HCT116 (cell line): ENCODE measurements at regions not wholly inside any gene's neighbourhood (a gene's known extent, or its start where the extent isn't known, plus 50 kb on each side); places are given as distances from the start of the nearest gene placed in this dataset.
"Not testable (repeated sequence)": the region's sequence is repeated elsewhere in the genome, so short reads cannot be mapped to it uniquely, and the experiment has no call there.

Experiments
- ATAC-seq: fragments of 200-7000 bp; cut with Tn5 transposase; 2 replicates; pipeline ENCODE4 v1.9.1; 2020; ENCODE audit warnings: mild to moderate bottlenecking, moderate library complexity
- BruUV-seq: library from RNA; stranded (reverse); fragments of 400-500 nt; replicated peaks from 2 replicates; lab custom pipeline; 2021; lab: Mats Ljungman, UMichigan
- CTCF ChIA-PET: fragments of 300-600 bp; sonication (Branson Sonifier 250); formaldehyde crosslinking; loops from one replicate; lab custom pipeline; 2021; ENCODE audit warnings: antibody characterized with exemption; lab: Charles Lee
- POLR2A ChIA-PET: fragments of 300-600, 350-600 bp; sonication (Branson Sonifier 250); formaldehyde crosslinking; loops from one replicate; lab custom pipeline; 2021; ENCODE audit warnings: antibody characterized with exemption; lab: Charles Lee
- RAD21 ChIA-PET, 2 experiments: fragments of 300-600 bp; sonication (Branson Sonifier 250); formaldehyde crosslinking; loops; one replicate each; lab custom pipeline; 2023; ENCODE audit warnings: low total read pairs in 2 of 2; ENCODE audit not compliant: uncharacterized antibody in 2 of 2, unreplicated experiment in 2 of 2, low non-redundant PET in 1 of 2; lab: Charles Lee
- DNase-seq: peaks from one replicate; pipeline ENCODE4 v3.0.0-alpha.2; 2010; ENCODE audit warnings: low read depth, low spot score
- H2AFZ ChIP-seq: fragments of 200-600 bp; shearing (Covaris generic), sonication (generic); 2 replicates; pipeline ENCODE4 v1.6.1; 2017; ENCODE audit warnings: low read depth, mixed run types, mixed read lengths, antibody characterized with exemption, low read length; ENCODE audit not compliant: poor library complexity, severe bottlenecking
- H3K27ac ChIP-seq: 2 replicates; pipeline ENCODE4 v1.5.1; 2012; ENCODE audit warnings: low read depth, low read length
- H3K27me3 ChIP-seq: fragments of 200-600 bp; sonication (generic); 2 replicates; pipeline ENCODE4 v1.6.1; 2016; ENCODE audit warnings: mixed run types, low read length, mixed read lengths; ENCODE audit not compliant: insufficient read depth
- H3K36me3 ChIP-seq, 2 experiments: fragments of 200-500 bp in 1 of 2; fragments of 200-600 bp in 1 of 2; sonication (Bioruptor generic) in 1 of 2; sonication (generic) in 1 of 2; 2 replicates each; pipeline versions ENCODE4 v1.5.1 to v1.6.1; 2014 to 2016; ENCODE audit warnings: low read length in 2 of 2, inconsistent platforms in 1 of 2, mixed read lengths in 1 of 2, mixed run types in 1 of 2; ENCODE audit not compliant: insufficient read depth in 2 of 2, control insufficient read depth in 1 of 2
- H3K4me1 ChIP-seq, 2 experiments: fragments of 200-600 bp in 1 of 2; sonication (generic) in 1 of 2; 2 replicates each; pipeline versions ENCODE4 v1.5.1 to v1.6.1; 2012 to 2017; ENCODE audit warnings: low read length in 2 of 2, inconsistent platforms in 1 of 2, mild to moderate bottlenecking in 1 of 2, mixed read lengths in 1 of 2, mixed run types in 1 of 2, moderate library complexity in 1 of 2; ENCODE audit not compliant: insufficient read depth in 2 of 2, control insufficient read depth in 1 of 2
- H3K4me2 ChIP-seq: fragments of 200-600 bp; sonication (generic); 2 replicates; pipeline ENCODE4 v1.6.1; 2017; ENCODE audit warnings: mixed run types, low read length, mixed read lengths
- H3K4me3 ChIP-seq, 2 experiments: fragments of 200-600 bp in 1 of 2; sonication (generic) in 1 of 2; replicated peaks in 1 of 2; 2 replicates each; pipeline ENCODE4 v1.5.1; 2011 to 2016; ENCODE audit warnings: low read length in 2 of 2, control low read depth in 1 of 2, low read depth in 1 of 2, mild to moderate bottlenecking in 1 of 2, mixed read lengths in 1 of 2, mixed run types in 1 of 2
- H3K79me2 ChIP-seq: fragments of 200-600 bp; sonication (generic); 2 replicates; pipeline ENCODE4 v1.6.1; 2017; ENCODE audit warnings: mild to moderate bottlenecking, mixed run types, low read length, moderate library complexity, mixed read lengths; ENCODE audit not compliant: insufficient read depth
- H3K9ac ChIP-seq: fragments of 200-600 bp; sonication (generic); 2 replicates; pipeline ENCODE4 v1.6.1; 2016; ENCODE audit warnings: low read length, mixed read lengths
- H3K9me2 ChIP-seq: fragments of 200-600 bp; sonication (generic), shearing (Covaris generic); 2 replicates; pipeline ENCODE4 v1.6.1; 2017; ENCODE audit warnings: mixed run types, mild to moderate bottlenecking, moderate library complexity; ENCODE audit not compliant: insufficient read depth
- H3K9me3 ChIP-seq, 2 experiments: fragments of 200-500 bp in 1 of 2; fragments of 200-600 bp in 1 of 2; sonication (Bioruptor generic) in 1 of 2; sonication (generic) in 1 of 2; 2 replicates each; pipeline ENCODE4 v1.6.1; 2014 to 2017; ENCODE audit warnings: low read length in 2 of 2, mixed read lengths in 2 of 2, inconsistent platforms in 1 of 2, low read depth in 1 of 2, mild to moderate bottlenecking in 1 of 2, mixed run types in 1 of 2, moderate library complexity in 1 of 2; ENCODE audit not compliant: control insufficient read depth in 1 of 2, insufficient read depth in 1 of 2
- H4K20me1 ChIP-seq: fragments of 200-600 bp; sonication (generic), shearing (Covaris generic); 2 replicates; pipeline ENCODE4 v1.6.1; 2017; ENCODE audit warnings: mixed run types, mild to moderate bottlenecking, moderate library complexity; ENCODE audit not compliant: insufficient read depth
- intact Hi-C: fragments of 100-400 bp; cut with micrococcal nuclease; formaldehyde crosslinking; loops from 2 replicates; pipeline ENCODE4 v1.10.0; 2022

GRCh38 chr11:3583476-3583875 lies 58.3 kb downstream of the ART5 start:
- H3K27ac ChIP-seq, H3K36me3 ChIP-seq, H4K20me1 ChIP-seq, H3K9me2 ChIP-seq, POLR2A ChIA-PET, ATAC-seq, H3K9ac ChIP-seq, H3K4me2 ChIP-seq, H3K9me3 ChIP-seq, H2AFZ ChIP-seq, H3K27me3 ChIP-seq, H3K4me3 ChIP-seq, DNase-seq, intact Hi-C loops, BruUV-seq, CTCF ChIA-PET, H3K4me1 ChIP-seq, H3K79me2 ChIP-seq, RAD21 ChIA-PET: not testable (repeated sequence)

- H2AFZ ChIP-seq, POLR2A ChIA-PET, H3K4me1 ChIP-seq, H3K36me3 ChIP-seq, DNase-seq, H3K9me3 ChIP-seq, H3K9ac ChIP-seq, H3K79me2 ChIP-seq, RAD21 ChIA-PET, H3K9me2 ChIP-seq, BruUV-seq, H3K27me3 ChIP-seq, H3K4me3 ChIP-seq, ATAC-seq, H4K20me1 ChIP-seq, H3K27ac ChIP-seq: not testable (repeated sequence)
- peak overlapping the region; percentile 73 for H3K4me2 ChIP-seq
- CTCF ChIA-PET: interaction anchor here (0.7 kb wide), 1 partner anchor 491 kb away, joined by 3 read pairs; no protein-coding TSS in a partner anchor
- intact Hi-C loops: loop anchor here (2.0 kb wide), 1 partner anchor 27 kb away; no protein-coding TSS in a partner anchor
These were observed 60.4 kb downstream of the ART5 start for GRCh38 chr11:3581389-3581725.
